GM12872 (cell line): ENCODE measurements at regions not wholly inside any gene's neighbourhood (a gene's known extent, or its start where the extent isn't known, plus 50 kb on each side); places are given as distances from the start of the nearest gene placed in this dataset.

Source experiments
- CTCF ChIP-seq: IDR thresholded peaks from 3 replicates; pipeline ENCODE4 v1.5.1; 2011; ENCODE audit warnings: low read depth, mild to moderate bottlenecking, low read length, moderate library complexity; ENCODE audit not compliant: insufficient read depth

GRCh38 chr2:158732573-158733429 lies 62.3 kb upstream of the DAPL1 start:
- TF ChIP-seq CTCF = no peak

GRCh38 chr2:158733430-158733755 lies 61.7 kb upstream of the DAPL1 start:
- no peak for TF ChIP-seq CTCF

GRCh38 chr2:158734442-158734841 lies 60.7 kb upstream of the DAPL1 start:
- TF ChIP-seq CTCF = no peak

GRCh38 chr2:158735822-158736580 lies 59.1 kb upstream of the DAPL1 start:
- no peak for TF ChIP-seq CTCF

- no peak for TF ChIP-seq CTCF
Measured at GRCh38 chr2:158738363-158738762, 56.8 kb upstream of the DAPL1 start.

- TF ChIP-seq CTCF = no peak
Measured at GRCh38 chr2:158740127-158740526, 55.0 kb upstream of the DAPL1 start.

GRCh38 chr2:158740621-158741020 lies 54.5 kb upstream of the DAPL1 start:
- no peak for TF ChIP-seq CTCF
